ENCODE measurements at regions not wholly inside any gene's neighbourhood (a gene's known extent, or its start where the extent isn't known, plus 50 kb on each side); places are given as distances from the start of the nearest gene placed in this dataset.

GRCh38 chr5:15065091-15065490 is 193.5 kb upstream of the ANKH start:
- TF ChIP-seq GATA2 (IDR thresholded peaks at IDR 0.05; ENCODE audit: low read depth, low read length) (no peak), GATA3 (IDR thresholded peaks at IDR 0.05; ENCODE audit: low read depth, low read length) (no peak)

DNA sequence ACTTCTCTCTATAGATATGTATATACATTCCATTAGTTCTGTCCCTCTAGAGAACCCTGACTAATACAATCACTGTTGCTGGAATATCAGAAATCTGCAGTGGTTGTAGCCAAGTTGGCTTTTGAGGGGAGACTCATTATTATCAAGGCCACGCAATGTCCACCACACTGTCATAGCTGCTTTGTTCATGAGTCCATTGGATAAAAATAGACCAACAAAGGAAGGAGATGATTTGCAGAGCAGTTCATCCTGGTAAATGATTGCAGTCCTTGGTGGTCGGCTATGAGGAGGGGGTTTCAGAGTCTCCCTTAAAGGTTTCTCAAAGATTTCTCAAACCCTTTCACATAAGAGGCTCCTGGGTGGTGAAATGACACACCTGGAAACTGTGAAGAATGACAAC is 192.8 kb upstream of the ANKH start:
- TF ChIP-seq GATA2 (IDR thresholded peaks at IDR 0.05; ENCODE audit: low read depth, low read length), result no peak
- TF ChIP-seq GATA3 (IDR thresholded peaks at IDR 0.05; ENCODE audit: low read depth, low read length), result no peak

GRCh38 chr5:15056988-15057592 is 185.5 kb upstream of the ANKH start:
- TF ChIP-seq GATA2 (IDR thresholded peaks at IDR 0.05; ENCODE audit: low read depth, low read length), result no peak
- TF ChIP-seq GATA3 (IDR thresholded peaks at IDR 0.05; ENCODE audit: low read depth, low read length), result no peak

DNA sequence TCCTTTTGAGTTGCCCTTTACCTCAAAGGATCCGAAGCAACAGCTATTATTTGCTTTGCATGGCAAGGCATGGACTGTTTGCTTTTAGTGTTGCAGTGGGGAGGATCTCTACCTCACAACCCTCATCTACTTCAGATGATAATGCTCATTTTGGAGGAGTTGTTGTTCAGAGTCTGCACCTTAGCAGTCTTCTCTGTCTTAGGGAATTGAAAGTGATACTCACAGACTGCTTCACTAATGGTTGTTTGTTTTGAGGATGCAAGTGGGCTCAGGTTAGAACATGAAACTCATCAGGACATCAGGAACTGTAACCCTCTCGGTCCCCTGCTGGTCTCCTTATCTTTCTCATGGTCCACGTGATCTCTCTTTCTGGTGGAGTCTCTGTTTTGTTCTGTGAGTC is 172.9 kb upstream of the ANKH start:
- TF ChIP-seq GATA3 (IDR thresholded peaks at IDR 0.05; ENCODE audit: low read depth, low read length) (no peak), GATA2 (IDR thresholded peaks at IDR 0.05; ENCODE audit: low read depth, low read length) (no peak)

DNA sequence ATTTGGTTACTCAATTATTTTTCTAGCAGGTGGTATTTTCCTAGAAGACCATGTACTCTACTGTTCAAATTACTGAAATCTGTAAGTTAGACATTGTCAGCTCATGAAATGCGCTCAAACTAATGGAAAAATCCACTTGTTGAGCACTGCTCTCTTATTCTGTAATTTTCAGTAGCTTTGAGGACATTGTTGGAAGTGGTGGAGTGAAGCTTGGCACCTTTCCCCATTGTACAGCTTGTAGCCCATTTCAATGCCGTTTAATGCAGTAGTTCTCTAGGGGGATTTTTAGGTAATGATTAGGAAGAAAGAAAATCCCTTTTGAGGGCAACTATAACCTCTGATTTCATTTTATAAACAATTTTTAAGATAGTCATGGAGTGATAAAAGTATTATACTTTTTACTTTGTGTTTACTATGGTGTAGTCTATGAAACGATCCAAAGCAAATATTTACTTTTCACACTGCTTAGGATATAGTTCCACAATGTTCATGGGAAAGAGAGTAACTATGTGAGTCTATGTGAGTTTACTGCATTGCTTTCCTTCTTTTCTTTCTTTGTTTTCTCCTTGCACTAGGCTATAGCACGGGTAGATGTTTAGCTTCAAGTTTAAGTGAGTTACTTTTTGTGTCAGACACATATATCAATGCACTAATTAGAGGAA is 165.8 kb upstream of the ANKH start:
- TF ChIP-seq GATA3 (IDR thresholded peaks at IDR 0.05; ENCODE audit: low read depth, low read length) (no peak), GATA2 (IDR thresholded peaks at IDR 0.05; ENCODE audit: low read depth, low read length) (no peak)

DNA sequence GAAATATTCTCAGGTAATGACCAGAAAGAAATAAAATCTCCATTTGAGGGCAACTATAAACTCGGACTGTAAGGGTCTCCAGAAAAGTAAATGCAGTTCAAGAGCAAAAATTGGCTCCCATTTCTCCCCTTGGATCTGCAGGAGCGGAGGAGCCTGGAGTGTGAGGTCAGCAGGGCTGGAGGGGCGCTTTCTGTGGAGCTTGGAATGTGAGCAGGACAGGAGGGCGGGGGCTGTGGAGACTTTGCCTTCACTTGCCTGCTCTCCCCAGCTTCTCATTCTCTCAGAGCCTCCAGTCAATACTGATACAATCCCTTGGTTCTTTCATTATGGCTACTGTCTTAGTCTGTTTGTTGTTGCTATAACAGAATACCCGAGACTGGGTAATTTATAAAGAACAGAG is 162.8 kb upstream of the ANKH start:
- TF ChIP-seq GATA3 (IDR thresholded peaks at IDR 0.05; ENCODE audit: low read depth, low read length), result no peak
- no peak for TF ChIP-seq GATA2 (IDR thresholded peaks at IDR 0.05; ENCODE audit: low read depth, low read length)

DNA sequence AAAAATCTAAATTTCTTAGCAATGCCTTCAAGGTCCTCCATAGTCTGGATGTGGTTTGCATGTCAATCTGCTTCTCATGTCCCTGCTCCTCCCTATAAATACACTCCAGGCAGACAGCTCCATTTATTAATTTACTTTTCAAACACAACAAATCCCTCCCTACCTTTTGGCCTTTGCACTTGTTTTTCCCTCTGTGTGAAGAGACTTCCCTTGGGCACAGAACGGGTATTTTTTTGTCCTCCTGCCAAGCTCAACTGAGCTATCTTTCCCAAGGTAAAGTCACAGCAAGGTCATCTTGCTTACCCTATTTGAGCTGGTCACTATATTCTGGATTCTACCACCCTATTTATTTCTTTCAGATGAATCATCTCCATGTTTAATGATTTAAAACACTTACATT is 159.6 kb upstream of the ANKH start:
- no peak for TF ChIP-seq GATA2 (IDR thresholded peaks at IDR 0.05; ENCODE audit: low read depth, low read length)
- TF ChIP-seq GATA3 (IDR thresholded peaks at IDR 0.05; ENCODE audit: low read depth, low read length), result no peak

DNA sequence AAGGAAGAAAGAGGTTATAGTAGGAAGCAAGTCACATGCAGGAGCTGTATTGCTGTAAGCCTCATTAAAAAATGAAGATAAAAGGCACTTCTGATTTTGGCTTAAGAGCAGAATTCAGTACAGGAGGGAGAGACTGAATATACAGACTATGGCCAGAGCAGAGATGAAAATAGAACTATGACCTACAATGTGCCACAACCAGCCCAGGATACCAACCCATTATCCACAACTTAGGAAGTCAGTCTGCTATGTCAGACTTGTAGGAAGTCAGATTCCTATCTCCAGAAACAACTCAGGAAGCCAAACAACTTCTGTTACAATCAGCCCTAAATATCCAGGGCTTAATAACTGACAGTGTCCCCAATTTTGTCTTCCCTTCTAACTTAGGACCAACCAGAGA is 156.2 kb upstream of the ANKH start:
- no peak for TF ChIP-seq GATA2 (IDR thresholded peaks at IDR 0.05; ENCODE audit: low read depth, low read length)
- no peak for TF ChIP-seq GATA3 (IDR thresholded peaks at IDR 0.05; ENCODE audit: low read depth, low read length)

DNA sequence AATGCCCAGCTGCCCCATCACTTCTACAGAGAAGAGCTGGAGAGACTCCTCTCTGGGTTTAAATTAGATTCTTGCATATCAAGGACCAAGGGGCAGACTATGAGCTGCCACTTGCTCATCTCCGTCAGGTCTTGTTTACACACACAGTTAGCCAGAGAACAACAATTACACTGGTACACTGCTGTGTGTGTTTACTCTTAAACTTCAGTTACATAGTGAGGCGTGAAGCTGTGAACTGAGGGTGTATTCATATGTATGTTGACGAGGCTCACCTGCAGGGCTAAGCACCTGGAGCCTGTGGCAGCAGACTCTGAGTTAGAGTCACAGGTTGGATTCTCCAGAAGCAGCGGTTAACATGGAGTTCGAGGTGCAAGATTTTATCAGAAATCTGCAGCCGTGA is 155.4 kb upstream of the ANKH start:
- TF ChIP-seq GATA2 (IDR thresholded peaks at IDR 0.05; ENCODE audit: low read depth, low read length) (no peak), GATA3 (IDR thresholded peaks at IDR 0.05; ENCODE audit: low read depth, low read length) (no peak)

- no peak for TF ChIP-seq GATA2 (IDR thresholded peaks at IDR 0.05; ENCODE audit: low read depth, low read length)
- no peak for TF ChIP-seq GATA3 (IDR thresholded peaks at IDR 0.05; ENCODE audit: low read depth, low read length)
Observed at GRCh38 chr5:15026011-15026893, 154.7 kb upstream of the ANKH start.

- TF ChIP-seq GATA3 (IDR thresholded peaks at IDR 0.05; ENCODE audit: low read depth, low read length) (no peak), GATA2 (IDR thresholded peaks at IDR 0.05; ENCODE audit: low read depth, low read length) (no peak)
Observed at GRCh38 chr5:15023846-15024245, 152.3 kb upstream of the ANKH start.

DNA sequence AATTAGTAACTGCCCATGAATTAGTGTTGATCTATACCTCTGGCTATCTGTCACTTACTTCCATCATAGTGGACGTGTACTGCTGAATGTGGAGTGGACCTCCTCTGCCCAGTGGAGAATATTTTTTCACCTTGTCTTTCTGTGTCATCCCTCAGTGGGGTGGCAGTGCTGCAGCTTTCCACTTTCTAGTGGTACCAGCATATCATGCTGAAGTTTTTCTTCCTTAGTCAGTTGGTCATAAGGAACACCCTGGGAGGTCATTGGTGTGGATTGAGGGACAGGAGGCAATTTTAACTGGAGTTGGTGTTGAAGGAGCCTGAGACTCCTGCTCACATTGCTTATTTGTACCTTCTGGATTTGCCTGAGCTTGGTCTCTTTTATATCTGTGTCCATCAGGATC is 151.7 kb upstream of the ANKH start:
- no peak for TF ChIP-seq GATA2 (IDR thresholded peaks at IDR 0.05; ENCODE audit: low read depth, low read length)
- no peak for TF ChIP-seq GATA3 (IDR thresholded peaks at IDR 0.05; ENCODE audit: low read depth, low read length)

- TF ChIP-seq GATA2 (IDR thresholded peaks at IDR 0.05; ENCODE audit: low read depth, low read length) (no peak), GATA3 (IDR thresholded peaks at IDR 0.05; ENCODE audit: low read depth, low read length) (no peak)
Observed at GRCh38 chr5:15021266-15022046, 149.9 kb upstream of the ANKH start.

- TF ChIP-seq GATA2 (IDR thresholded peaks at IDR 0.05; ENCODE audit: low read depth, low read length), result no peak
- TF ChIP-seq GATA3 (IDR thresholded peaks at IDR 0.05; ENCODE audit: low read depth, low read length), result no peak
Observed at GRCh38 chr5:15020736-15021135, 149.2 kb upstream of the ANKH start.
